Forelimb muscle (tissue), 1 donor: ENCODE measurements at regions not wholly inside any gene's neighbourhood (a gene's known extent, or its start where the extent isn't known, plus 50 kb on each side); places are given as distances from the start of the nearest gene placed in this dataset.

Experiments used
- DNase-seq: peaks from one replicate; pipeline ENCODE4 v3.0.0-alpha.2; 2013; ENCODE audit warnings: low read depth

DNA sequence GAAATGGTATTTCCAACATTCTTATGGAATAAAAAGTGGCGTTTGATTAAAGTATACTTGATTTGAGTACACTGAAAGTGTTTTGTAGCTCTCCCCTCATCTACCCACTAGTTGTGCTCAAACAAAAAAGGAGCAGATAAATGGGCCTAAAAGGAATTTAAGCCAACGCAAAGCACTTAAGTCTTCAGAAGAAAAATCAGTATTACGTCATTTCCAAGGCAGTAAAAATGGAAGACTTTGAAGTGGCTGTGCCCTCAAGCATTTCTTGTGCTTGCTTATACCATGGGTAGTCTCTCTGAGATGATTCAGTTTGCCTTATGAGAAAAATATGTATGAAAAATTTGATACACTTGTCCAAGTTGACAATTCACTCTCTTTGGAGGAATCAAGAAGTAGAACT lies 279.9 kb upstream of the CD180 start:
- no peak for DNase-seq

DNA sequence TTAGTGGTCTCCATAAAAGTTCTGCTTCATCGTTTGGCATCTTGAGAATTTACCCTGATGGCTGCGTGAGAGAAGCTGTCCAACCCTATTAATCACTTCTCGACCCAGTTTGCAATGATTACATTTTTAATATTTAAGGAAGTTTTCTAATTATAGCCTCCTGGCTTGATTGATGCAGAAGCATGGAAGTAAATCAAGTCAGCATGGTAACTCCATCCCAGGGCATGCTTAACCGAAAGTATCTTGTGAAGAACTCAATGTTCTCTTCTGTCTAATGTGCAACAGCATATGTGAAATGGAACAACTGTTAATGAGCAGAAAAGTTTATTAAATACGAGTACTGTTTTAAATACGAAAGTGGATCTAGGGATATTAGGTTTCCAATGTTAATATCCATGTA lies 278.9 kb upstream of the CD180 start:
- no peak for DNase-seq

DNA sequence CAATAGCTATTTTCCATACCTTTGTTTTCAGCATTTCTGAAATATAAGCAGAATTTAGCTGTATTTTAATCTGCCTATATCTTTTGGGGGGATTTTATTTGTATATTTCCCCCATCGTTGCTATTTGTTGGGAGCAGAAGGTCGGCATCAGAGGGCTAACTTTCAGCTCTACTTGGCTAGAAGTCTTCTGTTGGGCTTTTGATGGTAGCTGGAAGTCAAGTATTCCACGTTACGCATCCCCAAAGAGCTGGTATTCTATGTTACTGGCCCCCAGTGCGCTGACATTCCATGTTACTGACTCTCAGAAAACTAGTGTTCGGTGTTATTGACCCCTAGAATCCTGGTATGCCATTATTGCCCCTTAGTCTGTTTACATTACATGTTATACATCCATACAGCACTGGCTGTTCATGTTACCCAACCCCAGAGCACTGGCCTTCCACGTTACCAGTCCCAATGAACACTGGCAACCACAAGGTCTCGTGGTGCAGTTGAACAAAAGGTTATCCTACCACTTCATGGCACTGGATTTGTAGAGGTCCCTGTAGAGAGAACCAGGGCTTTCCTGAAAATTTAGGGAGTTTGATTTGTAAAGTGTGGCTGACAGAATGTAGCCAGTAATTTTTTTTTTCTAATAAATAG lies 278.1 kb upstream of the CD180 start:
- no peak for DNase-seq

DNA sequence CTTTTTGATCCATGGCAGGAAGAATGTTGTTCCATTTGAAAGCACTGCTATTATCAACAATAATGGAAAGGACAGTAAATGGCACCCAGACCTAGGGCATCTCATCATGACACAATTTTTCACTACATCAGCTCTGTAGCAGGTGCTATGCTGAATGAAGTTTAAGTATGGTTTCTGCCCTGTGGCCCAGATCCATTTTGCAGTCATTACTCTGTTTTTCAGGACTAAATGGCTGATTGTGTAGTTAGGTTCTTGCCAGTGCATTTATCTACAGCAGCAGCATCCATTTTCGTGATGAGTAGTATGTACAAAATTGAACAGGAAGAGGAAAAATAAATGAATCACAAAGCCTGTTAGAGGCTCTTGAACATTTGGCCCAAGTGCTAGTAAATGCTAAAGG lies 270.5 kb upstream of the CD180 start:
- DNase-seq, result no peak

DNA sequence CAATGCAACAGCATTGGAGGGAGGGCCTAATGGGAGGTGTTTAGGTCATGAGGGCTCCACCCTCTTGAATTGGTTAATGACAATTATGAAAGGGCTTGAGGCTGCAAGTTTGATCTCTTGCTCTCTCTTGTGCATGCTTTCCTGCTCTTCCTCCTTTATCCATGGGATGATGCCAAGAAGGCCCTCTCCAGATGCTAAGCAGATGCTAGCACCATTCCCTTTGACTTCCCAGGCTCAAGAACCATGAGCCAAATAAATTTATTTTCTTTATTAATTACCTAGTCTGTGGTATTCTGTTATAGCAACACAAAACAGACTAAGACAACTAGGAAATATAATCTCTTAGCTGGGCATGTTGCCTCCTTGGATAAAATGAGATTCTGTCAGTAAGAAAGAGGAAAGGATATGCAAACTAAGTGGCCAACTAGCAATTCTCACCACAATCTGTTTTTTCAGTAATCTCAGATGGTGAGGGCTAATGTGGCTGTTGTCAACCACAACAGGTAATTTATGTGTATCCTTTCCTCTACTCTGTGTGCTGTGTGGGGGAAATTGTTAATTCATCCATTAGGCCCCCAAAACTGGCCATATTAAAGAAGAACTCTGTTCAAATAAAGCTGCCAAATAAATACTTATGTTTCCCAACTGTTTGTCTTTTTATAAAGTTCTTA lies 269.1 kb upstream of the CD180 start:
- DNase-seq, result no peak

DNA sequence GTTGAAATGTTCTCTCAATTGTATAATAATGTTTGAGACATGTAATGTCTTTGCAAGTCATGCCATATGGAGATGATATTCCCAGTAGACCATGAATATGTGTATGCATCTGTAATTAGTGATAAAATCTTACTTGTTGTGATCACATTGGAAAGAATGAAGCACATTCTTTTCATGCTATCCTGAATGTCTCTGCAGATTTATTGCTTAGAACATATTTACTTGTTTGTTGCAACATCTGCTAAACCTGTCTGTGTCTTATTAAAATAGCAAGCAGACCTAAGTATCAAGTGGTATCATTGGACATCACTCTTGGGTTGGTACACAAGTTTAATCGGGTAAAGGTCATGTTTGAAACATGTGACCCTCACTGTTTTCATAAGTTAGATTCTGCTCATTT lies 265.5 kb upstream of the CD180 start:
- no peak for DNase-seq

DNA sequence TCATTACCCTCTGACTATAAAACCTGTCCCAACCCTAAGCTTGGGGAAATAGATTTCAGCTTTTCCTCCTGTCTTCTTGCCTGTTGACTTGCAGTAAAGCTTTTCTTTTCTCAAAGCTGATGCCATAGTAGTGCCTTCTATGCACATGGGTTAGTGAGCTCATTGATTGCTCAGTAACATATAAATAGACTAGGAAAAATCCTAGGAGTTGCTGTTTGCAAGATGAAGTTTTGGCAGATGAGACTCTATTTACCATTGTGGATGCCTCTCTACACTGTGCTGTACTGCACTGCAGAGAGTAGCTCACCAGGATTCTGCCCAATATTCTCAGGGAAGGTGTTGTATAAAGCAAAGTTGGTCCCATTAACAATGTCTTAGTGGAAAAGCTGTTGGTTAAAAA lies 262.7 kb upstream of the CD180 start:
- DNase-seq, result no peak

DNA sequence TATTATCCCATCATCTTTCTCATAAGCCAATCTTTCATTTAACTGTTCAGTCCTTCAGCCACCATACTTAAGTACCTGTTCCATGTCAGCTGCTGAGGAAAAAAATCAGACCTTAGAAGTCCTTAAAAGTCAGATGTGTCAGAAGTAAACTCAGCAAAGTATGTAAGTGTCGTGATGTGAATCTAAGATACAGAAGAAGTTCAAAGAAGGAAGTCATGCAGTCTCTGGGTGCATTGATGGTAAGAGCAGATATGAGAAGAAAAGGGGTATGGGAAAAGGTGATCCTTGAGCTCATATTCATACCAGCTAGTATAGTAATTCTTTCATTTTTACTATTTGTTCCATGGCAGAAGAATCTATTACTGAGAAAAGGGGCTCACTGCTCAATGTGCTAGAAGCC lies 259.4 kb upstream of the CD180 start:
- no peak for DNase-seq

DNA sequence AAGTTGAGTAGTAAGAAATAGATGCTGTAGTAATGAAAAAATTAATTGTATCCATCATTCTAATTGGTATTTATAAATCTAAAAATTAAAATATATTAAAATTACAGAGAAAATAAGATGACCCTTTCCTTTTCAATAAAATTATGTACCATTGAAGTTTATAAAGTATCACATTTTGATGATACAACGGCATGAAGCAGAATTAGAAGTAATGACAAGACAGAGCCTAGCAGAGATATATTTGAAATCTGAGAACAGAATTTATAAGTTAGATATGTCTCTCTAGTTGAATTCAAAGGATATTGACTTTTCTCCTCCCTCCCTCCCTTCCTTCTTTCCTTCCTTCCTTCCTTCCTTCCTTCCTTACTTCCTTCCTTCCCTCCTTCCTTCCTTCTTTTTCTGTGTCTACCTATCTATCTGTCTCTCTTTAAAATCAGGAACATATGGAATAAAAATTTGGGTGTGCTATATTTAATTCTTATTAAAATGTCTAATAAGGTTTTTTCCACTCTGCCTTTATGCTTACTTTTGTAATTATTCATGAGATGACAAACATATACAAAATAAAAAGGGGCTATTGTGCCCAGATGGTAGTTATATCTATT lies 258.5 kb upstream of the CD180 start:
- no peak for DNase-seq

DNA sequence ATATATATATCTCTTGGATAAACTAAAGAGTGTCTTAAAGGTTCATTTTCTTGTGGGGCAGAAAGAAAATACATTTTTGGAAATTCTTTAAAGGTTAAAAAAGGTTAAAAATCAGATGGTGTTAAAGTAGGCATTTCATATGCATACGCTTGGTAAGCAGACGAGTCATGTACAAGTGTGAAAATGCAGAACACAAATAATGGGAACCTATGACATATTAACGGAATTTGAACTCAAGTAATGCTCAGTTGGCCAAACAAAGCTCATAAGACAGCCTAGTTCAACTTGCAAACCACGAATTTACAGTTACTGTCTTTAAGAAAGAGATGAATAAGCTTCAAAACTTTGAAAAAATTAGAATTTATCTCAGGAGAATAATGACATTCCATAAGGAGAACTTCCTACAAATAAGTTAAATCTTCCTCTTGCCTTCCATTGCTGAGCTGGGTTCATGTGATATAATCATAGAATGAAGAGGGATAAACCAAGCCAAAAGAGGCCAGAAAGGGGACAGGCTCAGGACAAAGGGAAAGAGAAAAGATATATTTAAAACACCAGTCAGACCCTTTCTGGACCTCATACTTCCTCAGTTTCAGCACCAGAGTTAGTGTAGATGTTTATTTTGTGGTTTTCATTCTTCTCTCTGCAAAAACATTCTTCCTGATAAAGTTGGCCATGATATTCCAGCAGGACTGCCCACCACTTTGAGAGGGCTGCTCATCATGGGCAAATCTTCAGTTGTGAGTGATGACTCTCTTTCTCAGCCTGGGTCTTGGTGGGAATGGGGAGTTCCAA lies 256.7 kb upstream of the CD180 start:
- no peak for DNase-seq

DNA sequence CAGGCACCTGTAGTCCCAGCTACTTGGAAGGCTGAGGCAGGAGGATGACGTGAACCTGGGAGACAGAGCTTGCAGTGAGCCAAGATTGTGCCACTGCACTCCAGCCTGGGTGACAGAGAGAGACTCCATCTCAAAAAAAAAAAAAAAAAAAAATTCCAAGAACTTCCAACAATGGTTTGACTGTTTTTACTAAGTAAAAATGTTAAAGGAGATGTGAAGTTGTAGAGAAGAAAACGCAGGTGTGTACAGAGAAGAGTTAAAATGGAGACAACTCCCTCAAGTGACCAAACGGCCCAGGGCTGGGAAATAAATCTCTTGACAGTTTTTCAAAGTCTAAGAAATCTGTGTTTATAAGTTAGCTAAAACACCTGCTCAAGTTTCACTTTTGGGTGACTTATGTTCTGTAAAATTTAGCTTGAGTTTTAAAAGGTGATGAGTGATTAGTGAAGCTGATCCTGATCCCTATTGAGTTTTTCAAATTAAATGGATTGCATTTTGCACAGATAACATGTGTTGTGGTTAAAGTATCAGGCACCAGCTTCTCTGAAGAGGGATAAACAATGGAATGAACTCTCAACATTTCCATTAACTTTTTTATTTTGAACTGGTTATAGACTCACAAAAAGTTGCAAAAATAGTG lies 255.2 kb upstream of the CD180 start:
- no peak for DNase-seq

DNA sequence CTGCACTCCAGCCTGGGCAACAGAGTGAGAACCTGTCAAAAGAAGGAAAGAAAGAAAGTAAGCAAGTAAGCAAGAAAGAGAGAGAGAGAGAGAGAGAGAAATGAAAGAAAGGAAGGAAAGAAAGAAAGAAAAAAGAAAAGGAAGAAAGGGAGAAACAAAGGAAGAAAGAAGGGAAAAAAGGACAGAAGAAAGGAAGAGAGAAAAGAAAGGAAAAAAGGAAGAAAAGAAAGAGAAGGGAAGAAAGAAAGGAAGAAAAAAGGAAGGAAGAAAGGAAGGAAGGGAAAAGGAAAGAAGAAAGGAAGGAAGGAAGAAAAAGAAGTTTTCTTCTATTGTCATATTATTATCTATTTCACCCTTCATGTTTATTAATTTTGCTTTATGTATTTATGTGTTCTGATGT lies 251.1 kb upstream of the CD180 start:
- DNase-seq, result no peak

DNA sequence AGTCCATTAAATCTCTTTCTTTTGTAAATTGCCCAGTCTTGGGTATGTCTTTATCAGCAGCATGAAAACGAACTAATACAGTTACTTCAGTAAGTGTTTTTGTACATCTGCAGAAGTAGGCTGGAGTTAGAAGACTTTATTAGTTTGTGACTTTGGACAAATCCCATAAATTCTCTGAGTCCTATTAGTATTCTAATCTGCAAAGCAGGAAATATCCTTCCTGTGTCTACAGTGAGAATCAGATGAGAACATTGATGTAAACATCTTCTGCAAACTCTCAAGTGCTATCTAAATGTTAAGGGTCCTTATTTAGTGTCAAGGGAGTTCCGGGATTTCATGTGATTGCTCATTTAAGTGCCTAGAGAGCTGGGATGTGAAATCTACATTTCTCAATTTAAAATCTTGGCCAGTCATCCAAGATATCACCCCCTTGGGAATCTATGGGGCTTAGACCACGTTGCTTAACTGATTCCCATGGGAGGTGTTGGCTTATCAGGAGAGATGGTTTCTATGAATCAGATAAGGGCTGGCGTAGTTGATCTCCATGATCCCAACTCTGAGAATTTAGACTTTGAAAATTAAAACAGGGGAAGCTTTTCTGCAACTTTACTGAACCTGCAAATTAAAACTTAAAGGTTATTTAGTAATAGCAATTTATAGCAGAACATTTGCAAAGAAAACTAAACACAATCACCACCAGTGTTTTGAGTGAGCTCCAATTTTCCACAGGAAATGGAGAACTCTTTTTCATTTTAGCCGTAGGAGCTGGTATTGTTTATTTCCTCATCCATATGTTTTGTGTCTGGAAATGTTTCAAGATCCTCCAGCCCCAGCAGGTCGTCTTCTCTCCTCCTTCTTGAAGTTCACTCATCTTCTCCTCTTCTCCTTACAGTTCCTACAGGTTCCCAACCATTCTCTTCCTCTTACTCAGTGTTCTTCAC lies 241.6 kb upstream of the CD180 start:
- no peak for DNase-seq

DNA sequence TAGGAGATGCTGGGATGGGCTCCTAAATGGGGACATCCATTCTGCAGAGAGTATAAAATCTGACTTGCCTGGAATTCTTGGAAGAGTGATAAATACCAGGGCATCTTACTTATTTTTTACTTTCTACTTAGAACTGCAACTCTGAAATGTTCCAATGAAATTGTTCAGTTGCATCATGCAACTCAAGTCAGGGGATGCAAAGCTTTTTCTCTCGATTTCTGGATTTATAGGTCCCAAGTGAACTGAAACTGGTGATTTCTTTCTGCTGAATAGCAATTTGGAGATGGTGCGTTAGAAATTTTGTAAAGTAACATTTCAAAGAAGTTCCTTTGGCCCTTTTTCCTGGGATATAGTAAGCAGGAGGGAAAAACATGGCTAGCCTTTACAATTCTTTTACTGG lies 238.4 kb upstream of the CD180 start:
- no peak for DNase-seq

DNA sequence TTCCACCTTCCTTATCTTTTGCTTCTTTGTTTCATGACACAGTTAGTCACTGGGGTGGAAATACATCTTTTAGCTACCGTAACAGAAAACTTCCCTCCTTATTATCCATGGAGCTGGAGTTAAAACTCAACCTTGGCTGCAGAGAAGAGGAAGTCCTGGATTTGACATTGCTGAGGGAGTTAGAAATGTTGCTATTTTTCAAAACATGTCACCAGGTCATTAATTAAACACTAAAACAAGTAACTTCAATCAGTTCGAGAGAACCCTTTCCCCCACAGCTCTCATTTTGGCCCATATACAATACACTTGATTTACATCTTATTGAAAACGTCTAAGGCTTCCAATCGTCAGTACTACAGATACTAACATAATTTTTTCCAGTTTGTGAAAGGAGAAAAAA lies 237.9 kb upstream of the CD180 start:
- no peak for DNase-seq

DNA sequence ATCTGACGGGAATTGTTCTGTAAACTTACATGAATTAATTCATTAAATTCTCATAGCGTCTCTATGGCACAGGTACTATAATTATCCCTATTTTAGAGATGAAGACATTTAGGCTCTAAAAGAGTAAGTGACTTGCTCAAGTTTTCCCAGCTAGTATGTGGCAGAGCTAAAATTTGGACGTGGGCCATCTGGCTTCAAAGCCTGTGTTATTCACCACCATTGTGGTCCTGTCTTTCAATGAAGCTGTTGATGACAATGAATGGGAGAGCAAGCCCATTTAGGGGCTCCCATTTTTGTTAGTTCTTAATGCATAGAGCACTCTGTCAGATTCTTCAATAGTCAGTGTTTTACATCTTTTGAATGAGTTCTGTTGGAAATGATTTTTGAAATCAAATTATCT lies 236.0 kb upstream of the CD180 start:
- no peak for DNase-seq

DNA sequence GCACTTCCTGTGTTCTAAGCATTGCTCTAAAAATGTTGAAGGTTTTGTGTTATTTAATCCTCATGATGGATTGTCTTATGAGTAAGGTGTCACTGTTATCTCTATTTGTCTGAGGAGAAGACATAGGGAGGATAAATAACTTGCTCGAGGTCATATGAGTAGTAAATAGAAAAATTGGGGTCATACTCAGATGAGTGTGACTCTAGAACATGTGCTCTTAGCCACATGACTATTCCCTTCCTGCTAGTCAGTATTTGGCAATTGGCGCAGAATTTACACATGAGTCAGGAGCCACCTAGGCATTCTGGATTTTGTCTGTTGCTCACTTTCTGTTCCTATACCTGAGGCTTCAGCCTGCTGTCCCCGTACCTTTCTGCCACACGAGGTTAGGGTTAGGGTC lies 234.6 kb upstream of the CD180 start:
- no peak for DNase-seq

DNA sequence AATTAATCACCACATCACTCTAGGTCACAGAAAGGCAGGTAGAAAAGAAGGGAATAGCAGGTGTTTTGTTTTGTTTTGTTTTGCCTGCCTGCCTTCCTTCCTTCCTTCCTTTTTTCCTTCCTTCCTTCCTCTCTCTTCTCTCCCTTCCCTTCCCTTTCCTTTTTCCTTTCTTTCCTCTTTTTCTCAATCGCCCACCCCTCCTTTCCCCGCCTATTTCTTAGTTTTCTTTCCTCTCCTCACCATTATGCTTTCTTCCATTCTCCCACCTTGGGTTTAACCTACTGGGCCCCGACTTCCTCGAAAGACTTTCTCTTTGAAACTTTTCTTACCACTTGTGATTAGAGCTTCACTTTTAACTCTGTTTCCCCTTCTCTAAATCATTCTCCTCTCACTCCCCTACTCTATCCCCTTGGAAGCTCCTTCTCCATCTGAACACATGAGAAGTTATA lies 231.3 kb upstream of the CD180 start:
- DNase-seq, result no peak

DNA sequence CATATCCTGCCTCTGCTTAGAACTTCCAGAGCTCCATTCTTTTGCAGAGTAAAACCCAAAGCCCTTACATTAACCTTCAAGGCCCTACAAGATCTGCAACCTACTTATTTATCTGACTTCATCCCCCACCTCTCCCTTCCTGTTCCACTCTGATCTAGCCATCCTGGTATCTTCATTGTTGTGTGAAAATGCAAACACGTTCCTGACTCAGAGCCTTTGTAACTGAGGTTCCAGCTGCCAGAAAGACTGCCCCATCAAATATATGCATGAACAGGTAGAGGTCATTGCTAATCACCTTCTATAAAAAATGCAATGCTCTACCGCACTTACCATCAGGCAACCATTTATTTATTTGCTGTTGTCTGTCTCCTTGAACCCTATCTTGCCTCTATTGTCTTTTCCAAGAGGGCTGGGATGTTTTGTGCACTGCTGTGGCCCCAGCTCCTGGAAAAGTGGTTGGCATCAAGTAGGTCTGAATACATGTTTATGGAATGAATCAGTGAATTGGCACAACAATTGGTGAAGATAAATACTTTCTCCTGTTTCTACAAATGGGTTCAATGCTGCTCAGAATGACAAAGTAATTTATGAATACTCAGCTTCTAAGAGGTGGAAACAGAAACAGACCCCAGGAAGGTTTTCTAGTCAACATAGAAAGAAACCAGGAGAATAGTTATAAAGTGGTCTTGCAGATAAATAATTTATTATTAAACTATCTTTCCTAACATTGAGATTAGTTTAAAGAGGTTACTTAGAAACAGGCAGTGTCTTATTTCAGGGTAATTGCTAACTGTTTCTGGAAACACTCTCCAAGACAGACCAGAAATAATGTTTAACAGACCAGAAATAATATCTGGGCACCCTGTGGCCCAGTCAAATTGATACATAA lies 230.6 kb upstream of the CD180 start:
- DNase-seq, result no peak

DNA sequence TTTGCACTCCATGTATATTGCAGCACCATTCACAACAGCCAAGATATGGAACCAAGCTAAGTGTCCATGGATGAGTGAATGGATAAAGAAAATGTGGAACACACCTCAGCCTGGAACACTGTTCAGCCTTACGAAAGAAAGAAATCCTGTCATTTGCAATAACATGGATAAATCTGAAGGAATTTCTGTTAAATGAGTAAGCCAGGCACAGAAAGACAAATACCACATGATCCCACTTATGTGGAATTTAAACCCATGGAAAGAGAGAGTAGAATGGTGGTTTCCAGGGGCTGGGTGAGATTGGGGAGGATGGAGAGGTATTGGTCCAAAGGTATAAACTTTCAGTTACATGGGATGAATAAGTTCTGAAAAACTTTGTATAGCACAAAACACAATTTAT lies 228.9 kb upstream of the CD180 start:
- DNase-seq, result no peak
